PC-3 (cell line): ENCODE measurements at regions not wholly inside any gene's neighbourhood (a gene's known extent, or its start where the extent isn't known, plus 50 kb on each side); places are given as distances from the start of the nearest gene placed in this dataset.

Experiments
- EZH2 ChIP-seq: fragments of 300-600 bp; sonication (generic); IDR thresholded peaks from one replicate; pipeline ENCODE4 v1.6.1; 2017; ENCODE audit warnings: antibody characterized with exemption, mild to moderate bottlenecking, low read length; ENCODE audit not compliant: unreplicated experiment
- EZH2phosphoT487 ChIP-seq: fragments of 300-600 bp; sonication (generic); IDR thresholded peaks from 2 replicates; pipeline ENCODE4 v1.6.1; 2018; ENCODE audit warnings: mild to moderate bottlenecking, antibody characterized with exemption, low read length, borderline replicate concordance
- TF ChIP-seq, protein P1 (sequence below): fragments of 300-600 bp; sonication (generic); conservative IDR thresholded peaks from 2 replicates; pipeline ENCODE4 v1.5.1; 2017; ENCODE audit warnings: antibody characterized with exemption, low read depth, mild to moderate bottlenecking, low read length

DNA sequence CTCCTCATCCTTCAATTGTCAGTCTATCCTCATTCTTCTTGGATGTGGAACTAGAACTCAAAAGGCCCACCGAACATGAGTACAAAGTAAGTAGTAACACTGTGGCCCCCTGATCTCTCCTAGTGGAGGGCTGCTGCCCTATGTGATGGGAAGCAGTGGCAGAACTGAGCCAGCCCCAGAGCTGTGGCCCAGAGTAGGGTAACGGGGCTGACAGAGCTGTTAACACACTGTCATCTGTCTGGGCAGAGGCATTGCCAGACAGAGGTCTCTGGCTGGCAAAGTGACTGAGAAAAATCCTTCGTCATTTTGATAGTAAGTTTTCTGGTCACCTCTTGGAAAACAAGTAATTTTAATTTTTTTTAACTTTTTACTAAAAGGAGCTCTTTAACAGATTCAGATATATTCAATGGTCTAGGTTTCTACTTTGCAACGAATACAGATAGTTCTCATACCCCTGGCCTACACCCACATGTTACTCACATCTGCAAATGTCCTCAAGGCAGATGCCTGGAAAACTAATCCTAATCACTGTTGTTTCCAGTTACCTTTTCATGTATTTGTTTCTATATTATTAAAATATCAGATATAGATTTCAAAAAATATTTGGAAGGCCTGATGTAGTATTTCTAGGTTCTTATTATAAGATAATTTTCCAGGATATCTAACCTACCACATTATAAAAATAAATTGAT, 588.7 kb downstream of the CPS1 start:
- TF ChIP-seq EZH2phosphoT487 (no peak), EZH2 (no peak)
- TF ChIP-seq, protein P1, sequence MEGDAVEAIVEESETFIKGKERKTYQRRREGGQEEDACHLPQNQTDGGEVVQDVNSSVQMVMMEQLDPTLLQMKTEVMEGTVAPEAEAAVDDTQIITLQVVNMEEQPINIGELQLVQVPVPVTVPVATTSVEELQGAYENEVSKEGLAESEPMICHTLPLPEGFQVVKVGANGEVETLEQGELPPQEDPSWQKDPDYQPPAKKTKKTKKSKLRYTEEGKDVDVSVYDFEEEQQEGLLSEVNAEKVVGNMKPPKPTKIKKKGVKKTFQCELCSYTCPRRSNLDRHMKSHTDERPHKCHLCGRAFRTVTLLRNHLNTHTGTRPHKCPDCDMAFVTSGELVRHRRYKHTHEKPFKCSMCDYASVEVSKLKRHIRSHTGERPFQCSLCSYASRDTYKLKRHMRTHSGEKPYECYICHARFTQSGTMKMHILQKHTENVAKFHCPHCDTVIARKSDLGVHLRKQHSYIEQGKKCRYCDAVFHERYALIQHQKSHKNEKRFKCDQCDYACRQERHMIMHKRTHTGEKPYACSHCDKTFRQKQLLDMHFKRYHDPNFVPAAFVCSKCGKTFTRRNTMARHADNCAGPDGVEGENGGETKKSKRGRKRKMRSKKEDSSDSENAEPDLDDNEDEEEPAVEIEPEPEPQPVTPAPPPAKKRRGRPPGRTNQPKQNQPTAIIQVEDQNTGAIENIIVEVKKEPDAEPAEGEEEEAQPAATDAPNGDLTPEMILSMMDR = no peak
